GM21619 (cell line): ENCODE measurements at regions not wholly inside any gene's neighbourhood (a gene's known extent, or its start where the extent isn't known, plus 50 kb on each side); places are given as distances from the start of the nearest gene placed in this dataset.

Experiments used
- ATAC-seq: cut with Tn5 transposase; IDR thresholded peaks from one replicate; pipeline ENCODE4 v1.9.1; 2021; ENCODE audit not compliant: unreplicated experiment

GRCh38 chr3:59451800-59452746 is 402.2 kb upstream of the CFAP20DC start:
- no peak for ATAC-seq

- peak; percentile 95 for ATAC-seq
These were observed 401.3 kb upstream of the CFAP20DC start for GRCh38 chr3:59450946-59451763.

GRCh38 chr3:59450437-59450836 is 400.6 kb upstream of the CFAP20DC start:
- ATAC-seq: no peak

- no peak for ATAC-seq
These were observed 397.1 kb upstream of the CFAP20DC start for GRCh38 chr3:59446775-59447465.

- no peak for ATAC-seq
These were observed 394.9 kb upstream of the CFAP20DC start for GRCh38 chr3:59444676-59445075.

- peak; percentile 53 for ATAC-seq
These were observed 394.5 kb upstream of the CFAP20DC start for GRCh38 chr3:59444294-59444671.

GRCh38 chr3:59443618-59444293 is 393.9 kb upstream of the CFAP20DC start:
- ATAC-seq: no peak

- ATAC-seq: no peak
These were observed 392.2 kb upstream of the CFAP20DC start for GRCh38 chr3:59442046-59442445.

- no peak for ATAC-seq
These were observed 390.6 kb upstream of the CFAP20DC start for GRCh38 chr3:59440285-59441028.

GRCh38 chr3:59438492-59438891 is 388.7 kb upstream of the CFAP20DC start:
- ATAC-seq: no peak

GRCh38 chr3:59436164-59436958 is 386.5 kb upstream of the CFAP20DC start:
- no peak for ATAC-seq

- no peak for ATAC-seq
These were observed 383.7 kb upstream of the CFAP20DC start for GRCh38 chr3:59433546-59433945.

- no peak for ATAC-seq
These were observed 382.8 kb upstream of the CFAP20DC start for GRCh38 chr3:59432665-59433064.

GRCh38 chr3:59430341-59430740 is 380.5 kb upstream of the CFAP20DC start:
- no peak for ATAC-seq

- ATAC-seq: no peak
These were observed 379.4 kb upstream of the CFAP20DC start for GRCh38 chr3:59429198-59429597.

- no peak for ATAC-seq
These were observed 377.2 kb upstream of the CFAP20DC start for GRCh38 chr3:59426821-59427565.

- ATAC-seq: peak; percentile 46
These were observed 376.1 kb upstream of the CFAP20DC start for GRCh38 chr3:59425942-59426341.

GRCh38 chr3:59425371-59425770 is 375.5 kb upstream of the CFAP20DC start:
- no peak for ATAC-seq
